T1000 (cell line): ENCODE measurements at regions not wholly inside any gene's neighbourhood (a gene's known extent, or its start where the extent isn't known, plus 50 kb on each side); places are given as distances from the start of the nearest gene placed in this dataset.

Experiments used
- DNase-seq: peaks from one replicate; lab custom pipeline; 2025; ENCODE audit warnings: mixed read lengths; lab: John Stamatoyannopoulos, UW

GRCh38 chr3:107077391-107077790 is 299.8 kb upstream of the CCDC54 start:
- DNase-seq: no peak

DNA sequence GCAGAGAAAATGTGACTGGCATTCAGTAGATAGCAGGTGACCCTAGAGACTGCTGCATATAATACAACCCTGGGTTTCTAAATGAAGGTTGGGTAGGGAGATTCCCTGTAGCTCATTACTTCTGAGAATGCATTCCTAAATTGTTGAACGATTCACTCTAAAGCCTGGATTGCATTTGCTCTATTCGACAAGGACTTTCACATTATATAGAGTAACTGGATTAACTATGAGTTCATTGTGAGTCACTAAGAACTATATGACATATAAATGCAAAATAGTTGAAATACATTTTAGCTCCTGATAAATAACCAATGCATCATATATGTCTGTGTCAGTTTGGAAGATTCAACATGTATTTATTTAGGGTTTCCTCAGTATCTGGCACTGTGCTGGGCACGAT is 294.7 kb upstream of the CCDC54 start:
- DNase-seq: no peak

GRCh38 chr3:107085261-107085660 is 292.0 kb upstream of the CCDC54 start:
- no peak for DNase-seq

- no peak for DNase-seq
Measured at GRCh38 chr3:107092121-107092520, 285.1 kb upstream of the CCDC54 start.

GRCh38 chr3:107098864-107099263 is 278.4 kb upstream of the CCDC54 start:
- DNase-seq: no peak

GRCh38 chr3:107100137-107100536 is 277.1 kb upstream of the CCDC54 start:
- DNase-seq: no peak

DNA sequence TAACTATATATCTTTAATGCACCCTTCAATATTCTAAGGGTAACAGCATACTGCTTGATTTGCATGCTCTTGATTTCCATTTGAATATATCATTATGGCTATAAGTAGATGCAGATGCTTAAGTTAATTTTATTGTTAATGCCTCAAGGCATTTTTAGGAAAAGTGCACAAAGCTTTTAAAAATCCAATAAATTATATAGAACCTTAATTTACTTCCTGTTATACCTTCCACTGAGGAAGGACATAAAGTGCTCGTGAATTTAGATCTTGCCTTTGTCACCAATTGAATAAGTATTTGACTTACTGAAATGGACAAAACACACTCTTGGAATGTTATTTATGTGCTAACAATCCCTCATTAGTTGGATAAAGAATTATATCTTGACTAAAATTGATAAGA is 276.7 kb upstream of the CCDC54 start:
- DNase-seq: no peak

DNA sequence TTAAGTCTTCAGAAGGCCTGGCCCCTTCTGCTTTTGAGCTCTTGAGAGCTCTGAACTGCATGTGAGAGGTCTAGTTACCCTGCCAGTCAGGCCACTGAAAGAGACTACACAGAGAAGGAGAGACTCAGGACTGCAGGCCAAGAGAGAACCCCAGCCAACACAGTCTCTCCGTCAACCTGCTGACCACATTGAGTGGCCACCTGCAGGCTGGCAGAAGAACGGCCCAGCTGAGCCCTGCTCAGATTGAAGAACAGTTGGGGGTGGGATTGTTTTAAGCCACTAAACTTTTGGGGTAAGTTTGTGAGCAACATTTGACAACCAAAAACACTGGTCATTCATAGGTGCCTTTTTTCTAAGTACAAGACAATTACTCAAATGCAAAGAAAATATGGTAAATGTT is 273.5 kb upstream of the CCDC54 start:
- no peak for DNase-seq

DNA sequence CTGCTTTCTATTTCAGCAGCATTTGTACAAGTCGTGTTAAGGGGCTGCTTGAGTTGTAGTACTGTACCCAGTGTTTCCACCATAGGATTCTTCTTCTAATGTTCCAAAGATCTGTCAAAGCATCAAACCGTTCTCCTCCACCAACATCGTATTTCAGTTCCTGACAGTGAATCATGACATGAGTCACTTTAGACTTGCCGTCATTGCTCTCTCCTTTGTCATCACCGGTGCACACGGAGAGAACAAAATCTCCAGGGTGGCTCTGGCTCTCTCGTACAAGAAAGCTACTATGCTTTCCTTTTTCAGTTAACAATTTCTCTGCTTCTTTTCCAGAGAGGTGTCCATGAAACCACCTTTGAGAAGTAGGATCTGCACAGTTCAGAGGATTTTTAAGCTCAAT is 270.9 kb upstream of the CCDC54 start:
- DNase-seq: peak; percentile 4

GRCh38 chr3:107106907-107107306 is 270.3 kb upstream of the CCDC54 start:
- no peak for DNase-seq

DNA sequence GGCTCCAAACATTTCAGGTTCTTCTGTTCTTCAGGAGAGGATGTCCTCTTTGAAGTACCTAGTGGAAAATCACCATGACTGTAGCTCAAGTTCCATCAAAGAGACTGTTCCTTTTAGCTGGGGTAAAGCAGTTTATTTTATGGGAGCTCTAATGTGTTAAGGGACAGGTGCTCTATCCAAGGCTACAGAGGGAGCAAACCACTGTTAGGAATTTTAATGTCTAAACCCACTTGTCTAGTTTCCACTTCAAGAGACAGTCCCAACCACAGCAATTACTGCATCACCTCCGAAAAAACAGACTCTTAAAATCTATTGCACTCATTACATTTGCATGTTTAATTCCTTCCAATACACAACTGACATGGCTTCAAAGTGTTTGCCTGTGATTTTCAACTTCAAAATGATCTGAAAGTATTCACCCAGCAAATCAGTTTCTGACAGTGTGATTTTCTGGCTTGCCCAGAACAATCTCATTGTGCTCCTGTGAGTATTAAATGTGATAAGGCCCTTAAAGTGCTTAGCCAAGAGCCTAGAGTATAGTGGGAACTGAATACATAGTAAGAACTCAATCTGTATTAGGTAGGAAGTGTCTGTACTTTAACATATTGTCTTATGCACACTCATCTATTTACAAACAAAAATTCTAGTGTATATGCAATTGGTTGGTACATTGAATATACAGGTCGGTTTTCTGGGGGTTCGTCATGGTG is 266.5 kb upstream of the CCDC54 start:
- DNase-seq: no peak

GRCh38 chr3:107111872-107112271 is 265.4 kb upstream of the CCDC54 start:
- no peak for DNase-seq

- no peak for DNase-seq
Measured at GRCh38 chr3:107112356-107112755, 264.9 kb upstream of the CCDC54 start.

- no peak for DNase-seq
Measured at GRCh38 chr3:107116251-107116650, 261.0 kb upstream of the CCDC54 start.

DNA sequence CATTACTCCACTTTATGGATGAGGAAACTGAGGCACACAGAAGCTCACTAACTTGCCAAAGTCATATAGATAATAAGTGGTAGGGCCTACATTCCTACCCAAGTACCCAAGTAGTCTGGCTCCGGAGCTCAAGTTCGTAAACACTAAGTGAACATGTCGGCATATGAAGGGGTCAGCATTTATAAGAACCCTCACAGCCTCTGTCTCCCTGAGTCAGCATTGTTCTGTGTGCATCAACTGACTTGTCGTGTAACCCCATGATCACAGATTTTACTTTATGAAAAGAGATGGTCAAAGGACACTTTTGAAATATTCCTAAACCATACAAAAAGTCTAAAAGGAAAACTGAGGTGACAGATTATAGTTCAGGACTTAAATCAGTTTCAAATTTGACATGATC is 260.1 kb upstream of the CCDC54 start:
- no peak for DNase-seq

DNA sequence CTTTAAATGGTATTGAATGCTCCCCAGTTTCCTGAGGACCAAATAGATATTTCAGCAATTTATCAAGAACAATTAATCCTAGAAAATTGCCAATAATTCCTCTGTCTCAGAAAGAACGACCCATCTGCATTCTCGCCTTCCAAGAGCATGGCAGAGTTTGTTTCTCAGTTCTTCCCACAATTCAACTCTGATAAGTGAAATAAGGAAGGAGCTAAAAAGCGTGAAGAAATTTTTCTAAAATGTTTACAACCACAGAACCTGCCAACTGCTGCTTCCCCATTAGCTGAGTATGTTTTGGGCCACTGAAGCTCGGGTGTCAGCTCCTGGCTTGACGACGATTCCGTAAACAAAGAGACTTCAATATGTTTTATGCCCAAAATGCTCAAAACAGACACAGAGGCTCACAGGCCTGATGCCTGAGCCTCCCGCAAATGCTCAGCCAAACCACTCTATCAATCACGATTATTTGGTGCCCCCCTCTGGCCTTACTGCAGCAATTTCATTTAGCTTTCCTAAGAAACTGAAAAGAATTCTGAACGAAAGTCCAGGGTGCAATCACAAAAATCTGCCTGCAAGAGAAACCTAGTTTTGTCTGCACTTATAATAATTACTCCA is 259.2 kb upstream of the CCDC54 start:
- peak; percentile 35 for DNase-seq

GRCh38 chr3:107124885-107125284 is 252.4 kb upstream of the CCDC54 start:
- no peak for DNase-seq

DNA sequence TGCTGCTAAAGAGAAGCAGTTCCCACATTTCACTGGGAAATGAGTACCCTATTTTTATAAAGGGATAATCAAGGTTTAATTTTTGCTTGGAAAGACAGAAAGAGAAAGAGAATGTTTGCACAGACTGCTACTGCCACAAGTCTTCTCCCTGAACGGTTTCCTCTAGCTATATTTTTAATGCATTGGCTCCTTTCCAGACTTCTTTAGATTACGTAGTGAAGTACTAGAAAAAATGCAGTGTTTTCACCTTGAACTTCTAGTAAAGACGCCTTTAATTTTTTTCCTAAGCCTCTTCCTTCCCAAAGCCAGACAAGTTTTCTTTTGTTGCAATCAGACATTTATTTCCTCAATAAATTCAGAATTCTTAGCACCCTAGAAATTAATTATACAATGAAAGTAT is 248.3 kb upstream of the CCDC54 start:
- DNase-seq: no peak

GRCh38 chr3:107130089-107130700 is 247.0 kb upstream of the CCDC54 start:
- DNase-seq: no peak

GRCh38 chr3:107132674-107133073 is 244.6 kb upstream of the CCDC54 start:
- no peak for DNase-seq

DNA sequence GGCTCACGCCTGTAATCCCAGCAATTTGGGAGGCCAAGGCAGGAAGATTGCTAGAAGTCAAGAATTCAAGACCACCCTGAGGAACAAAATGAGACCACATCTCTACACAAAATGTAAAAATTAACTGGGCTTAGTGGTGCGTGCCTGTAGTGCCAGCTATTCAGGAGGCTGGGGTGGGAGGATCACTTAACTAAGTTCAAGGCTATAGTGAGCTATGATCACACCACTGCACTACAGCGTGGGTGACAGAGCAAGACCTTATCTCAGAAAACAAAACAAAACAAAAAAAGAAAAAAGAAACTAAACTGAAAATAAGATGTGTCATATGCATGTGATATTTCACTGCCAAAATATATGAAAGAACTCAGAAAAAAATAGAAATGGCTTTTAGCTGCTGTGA is 243.3 kb upstream of the CCDC54 start:
- no peak for DNase-seq

DNA sequence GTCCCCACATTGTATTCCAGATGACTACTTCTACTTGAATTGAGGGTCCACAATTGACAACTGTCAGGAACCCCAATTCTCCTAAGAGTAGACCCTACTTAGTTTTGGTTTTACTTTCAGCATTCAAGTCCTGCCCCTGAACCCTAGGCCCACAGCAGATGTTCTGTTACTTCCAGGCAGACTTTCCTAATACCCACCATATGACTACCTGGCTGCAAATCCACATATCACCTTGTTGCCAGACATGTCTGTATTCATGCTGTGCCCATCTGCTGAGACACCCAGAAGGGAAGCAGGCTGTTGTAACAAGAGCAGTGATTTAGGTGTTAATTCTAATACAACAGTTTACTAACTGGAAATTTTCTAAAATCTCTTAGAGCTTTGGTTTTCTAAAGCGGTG is 235.1 kb upstream of the CCDC54 start:
- no peak for DNase-seq

DNA sequence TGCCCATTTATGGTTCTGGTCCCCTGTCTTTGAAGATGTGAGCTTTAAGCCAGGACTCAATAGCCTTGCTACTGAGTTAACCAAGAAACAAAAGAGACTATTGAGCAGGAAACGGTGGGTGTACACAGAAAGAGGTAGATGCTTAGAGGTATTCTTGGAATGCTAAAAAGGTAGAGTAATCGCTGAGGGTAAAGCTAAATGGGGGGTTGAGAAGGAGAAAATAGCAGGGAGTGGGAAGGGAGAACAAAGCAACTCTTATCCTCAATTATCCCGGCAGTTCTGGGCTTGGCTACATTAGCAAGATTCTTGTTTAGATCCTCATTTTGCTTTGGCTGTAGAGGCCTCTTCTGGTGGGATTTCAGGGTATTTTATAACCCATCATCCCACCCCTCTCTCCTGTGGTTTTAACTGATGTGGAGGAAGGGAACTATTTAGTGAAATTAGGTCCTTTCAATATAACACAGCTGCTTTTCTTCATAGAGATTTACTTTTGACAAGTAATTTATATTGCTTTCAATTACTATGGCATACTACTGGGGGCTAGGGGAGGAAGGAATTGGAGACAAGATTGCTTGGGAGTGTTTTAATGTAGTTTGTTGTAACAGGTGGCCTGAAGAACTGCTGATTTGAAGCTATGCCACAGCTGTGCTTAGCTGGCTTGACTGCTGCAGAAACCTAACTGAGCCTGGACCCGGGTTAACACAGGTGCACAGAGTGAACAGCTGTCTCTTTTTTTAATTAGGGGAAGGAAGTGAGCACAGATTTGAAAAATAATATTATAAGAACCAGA is 234.3 kb upstream of the CCDC54 start:
- DNase-seq: no peak
